GM12874 (cell line): ENCODE measurements at regions not wholly inside any gene's neighbourhood (a gene's known extent, or its start where the extent isn't known, plus 50 kb on each side); places are given as distances from the start of the nearest gene placed in this dataset.

Experiments
- TF ChIP-seq, protein P1 (sequence below): IDR thresholded peaks from 2 replicates; pipeline ENCODE4 v1.5.1; 2011; ENCODE audit warnings: low read depth, mild to moderate bottlenecking, control low read depth, low read length, moderate library complexity; ENCODE audit not compliant: insufficient read depth

GRCh38 chr12:5140190-5140589 lies 96.5 kb downstream of the KCNA5 start:
- TF ChIP-seq, protein P1, sequence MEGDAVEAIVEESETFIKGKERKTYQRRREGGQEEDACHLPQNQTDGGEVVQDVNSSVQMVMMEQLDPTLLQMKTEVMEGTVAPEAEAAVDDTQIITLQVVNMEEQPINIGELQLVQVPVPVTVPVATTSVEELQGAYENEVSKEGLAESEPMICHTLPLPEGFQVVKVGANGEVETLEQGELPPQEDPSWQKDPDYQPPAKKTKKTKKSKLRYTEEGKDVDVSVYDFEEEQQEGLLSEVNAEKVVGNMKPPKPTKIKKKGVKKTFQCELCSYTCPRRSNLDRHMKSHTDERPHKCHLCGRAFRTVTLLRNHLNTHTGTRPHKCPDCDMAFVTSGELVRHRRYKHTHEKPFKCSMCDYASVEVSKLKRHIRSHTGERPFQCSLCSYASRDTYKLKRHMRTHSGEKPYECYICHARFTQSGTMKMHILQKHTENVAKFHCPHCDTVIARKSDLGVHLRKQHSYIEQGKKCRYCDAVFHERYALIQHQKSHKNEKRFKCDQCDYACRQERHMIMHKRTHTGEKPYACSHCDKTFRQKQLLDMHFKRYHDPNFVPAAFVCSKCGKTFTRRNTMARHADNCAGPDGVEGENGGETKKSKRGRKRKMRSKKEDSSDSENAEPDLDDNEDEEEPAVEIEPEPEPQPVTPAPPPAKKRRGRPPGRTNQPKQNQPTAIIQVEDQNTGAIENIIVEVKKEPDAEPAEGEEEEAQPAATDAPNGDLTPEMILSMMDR: no peak

DNA sequence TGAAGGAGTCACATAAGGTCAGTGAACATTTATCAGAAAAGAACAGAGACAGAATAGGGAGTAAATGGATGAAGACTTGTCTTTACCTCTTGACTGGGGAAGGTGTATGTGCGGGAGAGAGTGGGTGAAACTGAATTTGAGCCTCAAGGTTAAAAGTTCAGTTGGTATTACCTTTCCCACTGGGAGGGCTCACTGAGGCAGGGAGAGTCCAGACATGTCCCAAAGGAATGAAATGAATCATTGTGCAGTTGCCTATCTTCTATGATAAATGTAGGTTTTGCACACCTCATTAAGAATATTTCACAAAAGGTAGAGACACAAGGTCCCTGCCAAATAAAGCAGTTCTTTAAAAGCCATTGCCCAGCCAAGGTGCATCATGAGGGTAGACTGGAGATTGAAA lies 105.2 kb downstream of the KCNA5 start:
- TF ChIP-seq, protein P1: no peak

DNA sequence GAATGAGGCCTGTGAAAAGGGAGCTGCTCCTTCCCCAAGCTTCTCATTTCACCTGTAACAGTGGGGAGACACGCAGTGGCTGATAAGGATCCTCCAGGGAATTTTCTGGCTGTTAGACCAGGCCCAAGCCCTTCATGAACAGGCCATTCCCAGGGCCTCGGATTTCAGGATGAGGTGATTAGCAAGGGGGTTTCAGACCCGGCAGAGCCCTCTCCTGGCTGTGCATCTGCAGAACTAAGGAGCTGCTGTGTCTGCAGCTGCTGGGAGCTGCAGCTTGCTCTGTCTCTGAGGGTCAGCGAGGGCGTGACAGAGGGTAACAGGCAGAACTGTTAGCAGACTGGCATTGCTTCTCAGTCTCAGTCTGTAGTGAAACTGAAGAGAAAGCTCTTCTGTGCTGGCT lies 110.4 kb downstream of the KCNA5 start:
- TF ChIP-seq, protein P1: no peak

DNA sequence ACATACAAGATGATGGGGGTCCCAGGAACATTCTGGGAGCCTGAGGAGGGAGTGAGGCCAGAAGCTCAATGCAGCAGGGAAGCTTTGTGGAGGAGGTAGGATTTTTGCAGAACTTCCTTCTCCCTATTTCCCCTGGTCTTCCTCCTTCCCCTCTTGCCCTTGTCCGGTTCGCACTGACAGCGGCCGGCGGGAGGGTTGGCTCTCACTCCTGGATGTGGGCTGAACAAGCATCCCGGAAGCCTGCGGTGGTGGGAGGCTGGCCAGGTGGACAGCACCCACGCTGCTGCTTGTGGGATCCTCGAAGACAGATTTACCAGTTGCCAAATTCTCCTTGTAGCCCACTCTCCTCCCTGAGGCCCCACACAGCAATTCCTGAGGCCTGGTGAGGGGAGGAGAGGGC lies 112.2 kb downstream of the KCNA5 start:
- TF ChIP-seq, protein P1: no peak

DNA sequence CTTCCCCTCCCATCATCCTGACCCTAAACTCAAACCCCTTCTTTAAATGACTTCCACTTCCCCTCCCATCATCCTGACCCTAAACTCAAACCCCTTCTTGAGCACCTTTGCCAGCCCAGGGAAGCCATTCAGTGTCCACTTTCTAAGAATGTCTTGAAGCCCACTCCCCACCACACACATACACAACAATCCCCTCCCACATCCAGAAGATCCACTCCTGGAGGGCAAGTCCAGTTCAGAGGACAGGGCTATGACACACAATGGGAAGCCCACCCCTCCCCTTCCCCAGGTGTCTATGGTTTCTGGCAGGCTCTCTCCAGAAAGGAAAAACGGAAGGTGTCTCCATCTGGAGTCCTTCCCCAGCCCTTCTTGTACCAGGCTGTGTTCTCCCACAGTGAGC lies 117.1 kb downstream of the KCNA5 start:
- TF ChIP-seq, protein P1: no peak

DNA sequence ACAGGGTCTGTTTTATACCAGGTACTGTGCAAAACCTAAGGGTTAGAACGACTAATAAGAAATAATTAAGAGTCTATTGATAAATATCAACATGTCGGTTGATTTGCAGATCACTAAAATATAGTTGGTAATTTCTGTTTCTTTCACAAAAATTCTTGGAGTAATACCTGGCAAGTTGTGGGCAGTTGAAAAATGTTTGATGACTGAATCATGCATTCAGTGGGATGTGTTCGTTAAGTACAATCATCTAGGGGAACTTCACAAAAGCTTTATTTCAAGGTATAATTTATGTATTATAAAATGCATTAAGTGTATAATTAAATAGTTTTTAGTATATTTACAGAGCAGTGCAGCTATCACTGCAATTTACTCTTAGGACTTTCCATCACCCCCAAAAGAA lies 120.0 kb downstream of the KCNA5 start:
- TF ChIP-seq, protein P1: no peak

- TF ChIP-seq, protein P1: no peak
Measured at GRCh38 chr12:5165296-5165970, 121.8 kb downstream of the KCNA5 start.
